ELF-1 (cell line): ENCODE measurements at regions not wholly inside any gene's neighbourhood (a gene's known extent, or its start where the extent isn't known, plus 50 kb on each side); places are given as distances from the start of the nearest gene placed in this dataset.
"Not testable (repeated sequence)": the region's sequence is repeated elsewhere in the genome, so short reads cannot be mapped to it uniquely, and the experiment has no call there.

Source experiments
- DNase-seq: peaks from one replicate; pipeline ENCODE4 v3.0.0-alpha.2; 2016; ENCODE audit warnings: low read depth, low spot score

- DNase-seq = no peak
Measured at GRCh38 chr7:51376420-51377092, 59.9 kb upstream of the COBL start.

- DNase-seq = no peak
Measured at GRCh38 chr7:51374936-51375335, 58.3 kb upstream of the COBL start.

GRCh38 chr7:51373607-51374006 lies 57.0 kb upstream of the COBL start:
- DNase-seq = not testable (repeated sequence)

- DNase-seq = peak; percentile 17
Measured at GRCh38 chr7:51369746-51370145, 53.1 kb upstream of the COBL start.

GRCh38 chr7:51369228-51369627 lies 52.6 kb upstream of the COBL start:
- DNase-seq = not testable (repeated sequence)

GRCh38 chr7:51368334-51368733 lies 51.7 kb upstream of the COBL start:
- peak; percentile 36 for DNase-seq

GRCh38 chr7:51367614-51367968 lies 51.0 kb upstream of the COBL start:
- DNase-seq = no peak

- DNase-seq = peak; percentile 89
Measured at GRCh38 chr7:51366930-51367613, 50.5 kb upstream of the COBL start.
